B cell (primary cell): ENCODE measurements at regions not wholly inside any gene's neighbourhood (a gene's known extent, or its start where the extent isn't known, plus 50 kb on each side); places are given as distances from the start of the nearest gene placed in this dataset.

ENCODE experiments used
- ATAC-seq: fragments of 200-7000 bp; cut with Tn5 transposase; one replicate; pipeline ENCODE4 v1.10.0; 2021; ENCODE audit warnings: low read depth, mild to moderate bottlenecking, moderate number of reproducible peaks, moderate library complexity
- CTCF ChIA-PET: fragments of 350-600 bp; sonication (Branson Sonifier 250); formaldehyde crosslinking; loops from one replicate; lab custom pipeline; 2021; ENCODE audit warnings: antibody characterized with exemption, inconsistent platforms; lab: Charles Lee
- POLR2A ChIA-PET: fragments of 350-600 bp; sonication (Branson Sonifier 250); formaldehyde crosslinking; loops from one replicate; lab custom pipeline; 2021; ENCODE audit warnings: antibody characterized with exemption; lab: Charles Lee
- DNase-seq: peaks from one replicate; pipeline ENCODE4 v3.0.0; 2013
- H2AFZ ChIP-seq: 2 replicates; pipeline ENCODE4 v1.6.1; 2012; ENCODE audit warnings: mild to moderate bottlenecking, low read depth, low read length; ENCODE audit not compliant: insufficient read depth, poor library complexity, severe bottlenecking
- H3K27ac ChIP-seq, 2 donors: 1 replicate in 1 of 2; 2 replicates in 1 of 2; pipeline ENCODE4 v1.5.1; 2012 to 2013; ENCODE audit warnings: low read length in 2 of 2, mild to moderate bottlenecking in 2 of 2, moderate library complexity in 1 of 2
- H3K27me3 ChIP-seq, 4 experiments: fragments of 200-600 bp in 1 of 4; sonication (generic) in 1 of 4; replicated peaks in 1 of 4; 1 replicate in 2 of 4; 2 replicates in 2 of 4; pipeline versions ENCODE4 v1.6.1 to v1.7.0; 2013 to 2016; ENCODE audit warnings: low read length in 3 of 4, mild to moderate bottlenecking in 2 of 4, mixed read lengths in 1 of 4, moderate library complexity in 1 of 4; ENCODE audit not compliant: insufficient read depth in 4 of 4, control insufficient read depth in 3 of 4; ENCODE audit errors: control extremely low read depth in 1 of 4
- H3K36me3 ChIP-seq, 2 experiments: replicated peaks in 1 of 2; 1 replicate in 1 of 2; 2 replicates in 1 of 2; pipeline versions ENCODE4 v1.6.1 to v1.7.1; 2013; ENCODE audit warnings: low read length in 1 of 2; ENCODE audit not compliant: insufficient read depth in 2 of 2, control insufficient read depth in 1 of 2; ENCODE audit errors: control extremely low read depth in 1 of 2, extremely low read depth in 1 of 2
- H3K4me1 ChIP-seq, 2 donors: fragments of 200-600 bp in 1 of 2; sonication (generic) in 1 of 2; 1 replicate in 1 of 2; 2 replicates in 1 of 2; pipeline versions ENCODE4 v1.5.1 to v1.6.1; 2013 to 2017; ENCODE audit warnings: low read length in 2 of 2; ENCODE audit not compliant: control insufficient read depth in 2 of 2, insufficient read depth in 2 of 2
- H3K4me2 ChIP-seq: replicated peaks from 2 replicates; pipeline ENCODE3; 2012; ENCODE audit warnings: mild to moderate bottlenecking, low read depth, low read length; ENCODE audit not compliant: poor library complexity, severe bottlenecking
- H3K4me3 ChIP-seq, 5 experiments: fragments of 200-600 bp in 1 of 5; sonication (generic) in 1 of 5; 1 replicate in 3 of 5; 2 replicates in 2 of 5; pipeline versions ENCODE4 v1.5.1 to v1.7.0; 2011 to 2016; ENCODE audit warnings: low read length in 4 of 5, mild to moderate bottlenecking in 4 of 5, low read depth in 2 of 5, control low read depth in 1 of 5, moderate library complexity in 1 of 5; ENCODE audit not compliant: insufficient read depth in 1 of 5; ENCODE audit errors: control extremely low read depth in 1 of 5, extremely low read depth in 1 of 5
- H3K79me2 ChIP-seq: fragments of 200-600 bp; sonication (generic); one replicate; pipeline ENCODE4 v1.6.0; 2016; ENCODE audit warnings: low read length; ENCODE audit not compliant: control insufficient read depth, insufficient read depth
- H3K9ac ChIP-seq: fragments of 200-600 bp; sonication (generic); 2 replicates; pipeline ENCODE4 v1.6.1; 2017; ENCODE audit warnings: mild to moderate bottlenecking, low read length, moderate library complexity
- H3K9me3 ChIP-seq, 3 donors: one replicate each; pipeline versions ENCODE4 v1.6.1 to v1.7.1; 2013; ENCODE audit warnings: low read length in 2 of 3; ENCODE audit not compliant: control insufficient read depth in 2 of 3, insufficient read depth in 1 of 3; ENCODE audit errors: control extremely low read depth in 1 of 3
- H4K20me1 ChIP-seq: 2 replicates; pipeline ENCODE4 v1.6.0; 2012; ENCODE audit warnings: mild to moderate bottlenecking, low read length; ENCODE audit not compliant: insufficient read depth, control insufficient read depth, poor library complexity, severe bottlenecking
- H3K27ac Mint-ChIP-seq: one replicate; pipeline ENCODE4 v1.8.0; 2021; ENCODE audit warnings: mixed read lengths
- H3K27me3 Mint-ChIP-seq: one replicate; pipeline ENCODE4 v1.8.0; 2021; ENCODE audit warnings: mixed read lengths
- H3K4me1 Mint-ChIP-seq: one replicate; pipeline ENCODE4 v1.8.0; 2021; ENCODE audit warnings: mixed read lengths
- H3K4me3 Mint-ChIP-seq: one replicate; pipeline ENCODE4 v1.8.0; 2021; ENCODE audit warnings: mixed read lengths
- H3K9me3 Mint-ChIP-seq: one replicate; pipeline ENCODE4 v1.8.0; 2022; ENCODE audit warnings: mixed read lengths; ENCODE audit not compliant: insufficient read depth
- CTCF ChIP-seq: fragments of 200-600 bp; IDR thresholded peaks from one replicate; pipeline ENCODE4 v1.8.0; 2022; ENCODE audit warnings: antibody characterized with exemption, mild to moderate bottlenecking
- EZH2 ChIP-seq: IDR thresholded peaks from 2 replicates; pipeline ENCODE4 v1.6.1; 2012; ENCODE audit warnings: borderline replicate concordance, low read depth, mild to moderate bottlenecking, moderate library complexity, low read length; ENCODE audit not compliant: insufficient read depth, poor library complexity, severe bottlenecking
- WGBS: methylation state at CpG from one replicate; pipeline ENCODE4 v1.1.5; 2013; ENCODE audit warnings: missing lambda C conversion rate; ENCODE audit not compliant: insufficient coverage; 5-methylcytosine and 5-hydroxymethylcytosine counted together
- intact Hi-C: fragments of 100-400 bp; cut with micrococcal nuclease; formaldehyde crosslinking; loops from one replicate; pipeline ENCODE4 v1.10.0; 2022

DNA sequence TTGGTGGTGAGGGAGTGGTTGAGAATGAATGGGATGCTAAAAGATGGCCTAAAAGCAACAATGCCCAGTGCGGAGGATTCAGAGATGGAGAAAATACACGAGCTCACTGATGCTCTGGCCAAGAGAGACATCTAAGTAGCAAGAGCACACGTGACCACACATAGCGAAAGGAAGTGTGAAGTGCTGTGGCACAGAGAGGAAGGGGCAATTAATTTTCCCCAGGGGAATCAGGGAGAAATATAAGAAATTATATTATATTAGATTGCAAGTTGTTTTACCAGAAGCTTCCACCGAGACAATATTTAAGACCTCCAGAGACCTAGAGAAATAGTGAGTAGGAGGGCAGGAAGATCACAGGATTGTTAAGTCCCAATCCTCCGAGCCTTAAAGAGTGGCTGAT is 80.6 kb downstream of the RCN1 start:
- Mint-ChIP-seq H3K4me3 (no peak overlapping the region), H3K27me3 (peaks cover 9% of the 10 kb centered on the region), H3K9me3 (no peaks in the 10 kb centered on the region), H3K27ac (no peak overlapping the region), H3K4me1 (peaks cover 1% of the 10 kb centered on the region)
- ATAC-seq (no peak), DNase-seq (no peak)
- Histone ChIP-seq H3K9ac (no peak overlapping the region), H3K4me1 (no peaks in the 10 kb centered on the region), H3K27ac (no peak overlapping the region), H3K27me3 (no peaks in the 10 kb centered on the region), H3K79me2 (no peaks in the 10 kb centered on the region), H3K4me3 (no peak overlapping the region), H3K36me3 (no peaks in the 10 kb centered on the region), H4K20me1 (no peaks in the 10 kb centered on the region), H3K4me2 (no peak overlapping the region), H3K9me3 (no peaks in the 10 kb centered on the region), H2AFZ (no peak overlapping the region)
- 81% methylated on average over 2 of the region's 6 CpGs for WGBS
- TF ChIP-seq EZH2: no peak
- no peak for TF ChIP-seq CTCF
- intact Hi-C loops: loop anchor here (10.0 kb wide), 1 partner anchor 1827 kb away; no protein-coding TSS in a partner anchor
- POLR2A ChIA-PET: no interaction called here
- CTCF ChIA-PET: interaction anchor here (0.6 to 1.2 kb wide), 2 partner anchors 119 to 773 kb away, joined by 3 to 4 read pairs; no protein-coding TSS in a partner anchor

DNA sequence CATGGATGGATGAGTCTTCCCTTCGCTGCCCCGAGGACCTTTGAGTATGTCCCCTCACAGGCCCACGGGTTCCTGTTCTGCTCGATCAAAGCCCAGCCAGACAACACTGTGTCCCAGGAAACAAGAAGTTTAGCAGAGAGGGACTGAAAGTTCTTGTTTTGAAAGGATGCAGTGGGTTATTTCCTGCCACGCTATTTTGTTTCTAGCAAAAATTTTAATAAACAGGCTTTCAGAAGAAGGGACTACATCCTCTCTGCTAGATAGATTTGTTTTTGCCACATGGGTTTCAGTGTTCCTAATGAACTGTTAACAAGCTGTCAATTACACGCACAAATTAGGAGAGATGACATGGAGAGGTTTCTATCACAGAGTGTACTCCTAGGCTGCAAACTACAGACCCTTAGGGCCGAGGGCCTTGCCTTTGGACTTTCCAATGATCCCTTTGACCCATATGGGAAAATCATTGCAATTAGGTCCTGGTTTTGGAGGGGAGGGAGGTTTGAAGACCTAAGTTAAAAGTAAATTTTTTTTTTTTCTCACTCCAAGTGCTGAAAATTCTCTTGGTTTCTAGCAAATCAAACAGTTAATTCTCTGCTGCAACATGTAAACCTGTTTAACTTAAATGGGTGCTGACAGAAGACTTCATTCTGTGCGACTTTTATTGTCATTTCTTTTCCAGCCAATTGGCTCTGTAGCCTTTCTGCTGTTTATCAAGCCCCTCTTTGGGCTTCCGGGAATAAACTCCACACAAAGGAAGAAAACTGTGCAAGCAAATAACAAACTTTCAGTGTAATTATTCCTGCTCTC is 81.4 kb downstream of the RCN1 start:
- peaks cover 1% of the 10 kb centered on the region for H3K4me1 Mint-ChIP-seq
- no peak overlapping the region for H3K4me2 ChIP-seq
- no peaks in the 10 kb centered on the region for H3K79me2 ChIP-seq
- peak overlapping the region; percentile 16 for H2AFZ ChIP-seq
- intact Hi-C loops: loop anchor here (10.0 kb wide), 1 partner anchor 1827 kb away; no protein-coding TSS in a partner anchor
- TF ChIP-seq EZH2 (no peak), CTCF (no peak)
- no peaks in the 10 kb centered on the region for H3K27me3 ChIP-seq
- no peaks in the 10 kb centered on the region for H3K9me3 ChIP-seq
- no peaks in the 10 kb centered on the region for H3K9me3 Mint-ChIP-seq
- no peaks in the 10 kb centered on the region for H3K36me3 ChIP-seq
- no peaks in the 10 kb centered on the region for H3K4me1 ChIP-seq
- DNase-seq: no peak
- H3K4me3 Mint-ChIP-seq: no peak overlapping the region
- H3K27ac Mint-ChIP-seq: no peak overlapping the region
- no peak for ATAC-seq
- peaks cover 9% of the 10 kb centered on the region for H3K27me3 Mint-ChIP-seq
- ChIA-PET POLR2A (no interaction called here), CTCF (interaction anchor here (1.2 kb wide), 1 partner anchor 120 kb away, joined by 4 read pairs; no protein-coding TSS in a partner anchor)
- H3K4me3 ChIP-seq: no peak overlapping the region
- no peaks in the 10 kb centered on the region for H4K20me1 ChIP-seq
- H3K9ac ChIP-seq: no peak overlapping the region
- 44% methylated on average over 7 of the region's 9 CpGs for WGBS
- no peak overlapping the region for H3K27ac ChIP-seq
